ENCODE measurements at regions not wholly inside any gene's neighbourhood (a gene's known extent, or its start where the extent isn't known, plus 50 kb on each side); places are given as distances from the start of the nearest gene placed in this dataset.

DNA sequence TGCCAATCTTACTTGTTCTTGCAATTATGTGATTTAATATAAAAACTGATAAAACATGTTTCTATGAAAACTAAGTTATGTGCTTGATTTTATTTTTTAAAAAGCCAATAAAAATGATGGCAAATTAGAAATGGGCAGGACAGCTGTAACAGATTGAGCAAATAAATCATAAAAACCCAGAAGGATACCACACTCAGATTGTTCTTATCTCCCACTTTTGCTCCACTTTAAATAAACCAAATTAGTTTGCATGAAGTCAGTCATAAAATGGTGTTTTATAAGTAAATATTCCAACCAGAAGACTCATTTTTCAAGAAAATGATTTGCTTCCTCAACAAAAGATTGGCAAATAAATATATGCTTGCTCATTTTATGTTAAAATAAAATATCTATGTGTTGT, 307.9 kb upstream of the G2E3 start:
- TF ChIP-seq MAX (IDR thresholded peaks at IDR 0.05; ENCODE audit: low read depth) (no peak), GABPA (IDR thresholded peaks at IDR 0.05; ENCODE audit: low read depth) (no peak), RAD21 (IDR thresholded peaks at IDR 0.05; ENCODE audit: low read length) (no peak), CTCF (IDR thresholded peaks at IDR 0.05) (no peak), PBX3 (IDR thresholded peaks at IDR 0.05) (no peak)
- TF ChIP-seq, protein P1, sequence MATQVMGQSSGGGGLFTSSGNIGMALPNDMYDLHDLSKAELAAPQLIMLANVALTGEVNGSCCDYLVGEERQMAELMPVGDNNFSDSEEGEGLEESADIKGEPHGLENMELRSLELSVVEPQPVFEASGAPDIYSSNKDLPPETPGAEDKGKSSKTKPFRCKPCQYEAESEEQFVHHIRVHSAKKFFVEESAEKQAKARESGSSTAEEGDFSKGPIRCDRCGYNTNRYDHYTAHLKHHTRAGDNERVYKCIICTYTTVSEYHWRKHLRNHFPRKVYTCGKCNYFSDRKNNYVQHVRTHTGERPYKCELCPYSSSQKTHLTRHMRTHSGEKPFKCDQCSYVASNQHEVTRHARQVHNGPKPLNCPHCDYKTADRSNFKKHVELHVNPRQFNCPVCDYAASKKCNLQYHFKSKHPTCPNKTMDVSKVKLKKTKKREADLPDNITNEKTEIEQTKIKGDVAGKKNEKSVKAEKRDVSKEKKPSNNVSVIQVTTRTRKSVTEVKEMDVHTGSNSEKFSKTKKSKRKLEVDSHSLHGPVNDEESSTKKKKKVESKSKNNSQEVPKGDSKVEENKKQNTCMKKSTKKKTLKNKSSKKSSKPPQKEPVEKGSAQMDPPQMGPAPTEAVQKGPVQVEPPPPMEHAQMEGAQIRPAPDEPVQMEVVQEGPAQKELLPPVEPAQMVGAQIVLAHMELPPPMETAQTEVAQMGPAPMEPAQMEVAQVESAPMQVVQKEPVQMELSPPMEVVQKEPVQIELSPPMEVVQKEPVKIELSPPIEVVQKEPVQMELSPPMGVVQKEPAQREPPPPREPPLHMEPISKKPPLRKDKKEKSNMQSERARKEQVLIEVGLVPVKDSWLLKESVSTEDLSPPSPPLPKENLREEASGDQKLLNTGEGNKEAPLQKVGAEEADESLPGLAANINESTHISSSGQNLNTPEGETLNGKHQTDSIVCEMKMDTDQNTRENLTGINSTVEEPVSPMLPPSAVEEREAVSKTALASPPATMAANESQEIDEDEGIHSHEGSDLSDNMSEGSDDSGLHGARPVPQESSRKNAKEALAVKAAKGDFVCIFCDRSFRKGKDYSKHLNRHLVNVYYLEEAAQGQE (IDR thresholded peaks at IDR 0.05; ENCODE audit: low read depth, low read length): no peak

Data from SK-N-SH (cell line).